Cerebellar cortex (tissue), 1 donor: ENCODE measurements at regions not wholly inside any gene's neighbourhood (a gene's known extent, or its start where the extent isn't known, plus 50 kb on each side); places are given as distances from the start of the nearest gene placed in this dataset.

Experiments used
- DNase-seq: peaks from one replicate; pipeline ENCODE4 v3.0.0-alpha.2; 2015; ENCODE audit warnings: low spot score

DNA sequence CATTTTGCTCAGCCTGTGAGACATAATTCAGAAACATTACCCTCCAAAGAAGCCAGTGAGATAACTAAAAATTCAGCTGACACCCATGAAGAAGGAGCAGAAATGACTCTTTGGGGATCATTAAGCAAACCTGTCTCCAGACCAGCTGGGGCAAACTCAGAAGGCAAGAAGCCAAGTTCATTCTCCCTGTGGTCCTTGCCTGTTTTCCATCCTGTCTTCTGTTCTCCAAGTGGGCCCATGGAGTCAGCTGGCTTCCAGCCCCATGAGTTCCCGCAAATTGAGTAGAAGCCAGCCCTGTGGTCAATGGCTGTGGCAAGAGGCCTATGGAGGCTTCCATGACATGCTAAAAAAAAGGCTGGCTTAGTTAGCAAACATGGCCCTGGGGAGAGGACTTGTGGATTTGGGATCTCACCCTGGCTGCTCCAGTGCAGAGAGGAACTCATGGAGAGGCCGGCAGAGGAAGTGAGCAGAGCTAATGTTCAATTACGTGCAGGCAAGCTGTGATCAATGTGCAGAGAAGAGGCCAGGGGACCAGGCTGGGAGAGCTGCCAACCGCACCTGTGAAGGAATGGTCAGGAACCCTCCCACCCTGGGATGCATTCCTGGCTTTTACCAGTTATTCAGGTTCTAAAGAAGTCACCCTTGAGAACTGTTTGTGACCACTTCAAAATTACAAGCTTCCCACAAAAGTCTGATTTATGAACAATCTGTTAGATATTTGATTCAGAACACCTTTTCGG, 229.1 kb downstream of the TSHZ3 start:
- DNase-seq = no peak

DNA sequence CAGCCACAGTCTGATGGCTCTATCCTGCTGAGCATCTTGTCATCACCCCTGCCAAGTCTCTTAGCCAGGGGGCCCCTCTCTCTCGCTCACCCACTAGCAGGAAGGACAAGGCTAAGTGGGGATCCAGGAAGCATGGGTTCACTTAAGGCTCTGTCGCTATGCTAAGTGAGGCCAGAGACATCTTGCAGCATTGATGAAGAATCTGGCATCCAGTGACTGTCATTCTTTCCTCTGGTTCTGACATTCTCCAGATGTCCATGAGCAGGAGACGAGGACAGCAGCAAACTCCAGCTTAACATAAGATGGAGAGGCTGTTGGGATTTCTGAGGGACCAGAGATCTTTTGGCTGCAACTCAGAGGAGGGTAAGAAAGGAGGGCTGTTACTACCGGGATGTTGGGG, 230.2 kb downstream of the TSHZ3 start:
- no peak for DNase-seq

- no peak for DNase-seq
Observed at GRCh38 chr19:31118287-31118955, 230.8 kb downstream of the TSHZ3 start.

DNA sequence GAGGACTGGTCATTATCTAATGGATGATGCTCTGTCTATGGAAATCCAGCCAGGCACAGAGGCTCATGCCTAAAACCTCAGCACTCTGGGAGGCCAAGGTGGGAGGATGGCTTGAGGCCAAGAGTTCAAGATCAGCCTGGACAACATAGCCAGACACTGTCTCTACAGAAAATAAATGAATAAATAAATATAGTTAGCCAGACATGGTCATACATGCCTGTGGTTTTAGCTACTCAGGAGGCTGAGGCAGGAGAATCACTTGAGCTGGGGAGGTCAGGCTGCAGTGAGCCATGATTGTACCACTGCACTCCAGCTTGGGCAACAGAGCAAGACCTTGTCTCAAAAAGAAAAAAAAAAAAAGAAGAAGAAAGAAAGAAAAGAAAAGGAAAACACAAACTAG, 234.7 kb downstream of the TSHZ3 start:
- DNase-seq = no peak

- DNase-seq = no peak
Observed at GRCh38 chr19:31113293-31113692, 235.9 kb downstream of the TSHZ3 start.

GRCh38 chr19:31112158-31112557, 237.1 kb downstream of the TSHZ3 start:
- no peak for DNase-seq

- DNase-seq = no peak
Observed at GRCh38 chr19:31111741-31112140, 237.5 kb downstream of the TSHZ3 start.

GRCh38 chr19:31110336-31110735, 238.9 kb downstream of the TSHZ3 start:
- DNase-seq = no peak

- DNase-seq = no peak
Observed at GRCh38 chr19:31109636-31110035, 239.6 kb downstream of the TSHZ3 start.

DNA sequence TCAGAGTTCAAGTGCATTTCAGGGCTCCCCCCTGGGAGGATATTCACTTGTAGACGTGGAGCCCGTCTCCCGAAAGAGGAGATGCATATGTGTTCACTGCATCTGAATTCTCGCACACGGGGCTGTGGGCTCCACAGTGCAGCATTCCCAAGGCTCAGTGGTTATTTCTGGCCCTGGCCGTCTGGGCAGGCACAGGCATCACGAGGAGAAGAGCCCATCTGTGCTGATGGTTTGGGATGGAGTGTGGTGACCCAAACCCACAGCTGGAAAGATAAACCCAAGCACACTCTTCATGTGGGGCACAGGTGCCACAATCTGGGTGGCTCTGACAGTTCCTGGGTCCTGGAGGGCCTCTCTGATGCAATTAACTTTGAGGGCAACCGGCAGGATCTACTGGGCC, 242.1 kb downstream of the TSHZ3 start:
- DNase-seq = no peak

DNA sequence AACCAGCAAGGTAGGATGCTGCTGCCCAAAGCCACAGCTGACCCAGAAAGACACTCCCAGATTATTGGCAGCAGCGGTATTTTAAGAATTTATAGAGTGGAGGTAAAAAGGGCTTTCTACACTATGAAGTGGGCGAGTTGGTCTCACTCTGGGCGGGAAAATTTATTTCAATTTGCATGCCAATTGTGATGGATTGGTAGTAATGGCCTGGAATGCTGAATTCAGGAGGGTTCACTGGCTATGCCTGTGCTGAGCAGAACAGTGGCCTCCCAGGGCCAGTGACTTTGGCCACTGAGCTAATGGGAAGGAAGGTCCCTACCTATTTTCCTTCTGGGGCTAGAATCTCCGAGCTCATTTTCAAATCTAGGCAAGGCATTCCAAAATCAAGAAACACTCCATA, 243.5 kb downstream of the TSHZ3 start:
- DNase-seq = no peak

DNA sequence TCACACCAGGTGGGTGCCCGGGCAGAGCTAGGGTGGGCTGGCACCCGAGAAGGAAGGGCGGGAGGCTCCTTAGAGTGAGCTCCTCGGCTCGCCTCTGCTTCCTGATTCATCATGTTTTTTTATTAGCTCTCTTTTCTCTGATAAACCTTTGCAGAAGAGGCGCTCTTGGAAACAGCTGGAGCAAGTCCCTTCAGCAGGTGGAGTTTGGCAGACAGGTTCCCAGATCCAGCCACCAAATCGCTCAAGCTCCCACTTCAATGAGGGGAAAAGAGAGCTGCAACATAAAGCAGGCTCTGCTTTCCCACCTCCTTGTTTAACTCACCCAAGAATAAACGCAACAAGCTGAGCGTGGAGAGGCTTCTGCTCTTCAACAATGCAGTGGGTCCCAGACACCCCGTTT, 244.8 kb downstream of the TSHZ3 start:
- no peak for DNase-seq

GRCh38 chr19:31103228-31103627, 246.0 kb downstream of the TSHZ3 start:
- no peak for DNase-seq

GRCh38 chr19:31102674-31103073, 246.6 kb downstream of the TSHZ3 start:
- no peak for DNase-seq

DNA sequence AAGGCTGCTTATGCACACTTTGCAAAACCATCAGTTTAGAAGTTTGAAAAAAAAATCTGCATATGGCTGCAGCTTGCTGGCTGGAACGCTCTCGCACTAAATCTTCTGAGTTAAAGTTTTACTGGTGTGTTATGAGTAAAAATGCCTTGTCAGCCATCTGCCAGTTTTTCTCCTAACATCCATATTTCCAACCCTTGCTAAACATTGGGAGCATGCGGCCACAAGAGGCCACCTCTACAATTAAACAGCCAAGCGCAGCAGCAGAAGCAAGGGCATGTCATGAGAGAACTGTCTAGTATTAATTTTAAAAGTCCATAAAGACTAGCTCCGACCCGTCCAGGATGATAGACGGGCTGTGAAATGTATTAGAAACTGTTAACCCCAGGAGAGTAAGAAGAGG, 248.3 kb downstream of the TSHZ3 start:
- DNase-seq = no peak

- no peak for DNase-seq
Observed at GRCh38 chr19:31100206-31100590, 249.0 kb downstream of the TSHZ3 start.

DNA sequence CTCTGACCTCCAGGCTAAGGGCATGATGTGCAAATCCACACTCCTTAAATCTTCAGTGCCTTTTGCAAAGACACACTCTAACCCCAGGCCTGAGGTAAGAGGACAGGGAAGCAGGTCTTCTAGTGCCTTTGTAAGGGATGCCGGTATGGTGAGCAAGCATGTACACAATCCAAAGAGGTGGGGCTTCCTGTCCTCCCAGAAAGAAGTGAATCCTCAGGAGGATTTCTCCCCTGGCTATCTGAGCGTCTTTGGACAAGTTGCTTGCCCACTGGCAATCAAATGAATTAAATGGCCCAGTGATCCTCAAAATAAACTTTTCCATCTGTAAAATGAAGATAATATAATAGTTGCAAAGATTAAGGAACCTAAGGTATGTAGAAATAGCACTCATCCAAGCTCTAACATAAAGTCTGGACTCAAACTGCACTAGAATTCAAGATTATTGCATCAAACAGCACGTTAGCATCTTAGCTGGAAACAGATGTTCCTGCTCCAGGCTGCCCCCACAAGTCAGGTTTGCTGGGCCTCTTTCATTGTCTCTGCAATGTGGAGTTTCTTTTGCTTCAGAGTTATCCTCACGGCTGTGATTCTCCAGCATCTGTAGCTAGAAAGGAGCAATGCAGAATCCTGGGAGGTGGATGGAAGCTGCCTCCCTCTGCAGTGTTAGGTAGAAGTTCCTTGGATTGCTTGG, 249.6 kb downstream of the TSHZ3 start:
- DNase-seq = no peak

DNA sequence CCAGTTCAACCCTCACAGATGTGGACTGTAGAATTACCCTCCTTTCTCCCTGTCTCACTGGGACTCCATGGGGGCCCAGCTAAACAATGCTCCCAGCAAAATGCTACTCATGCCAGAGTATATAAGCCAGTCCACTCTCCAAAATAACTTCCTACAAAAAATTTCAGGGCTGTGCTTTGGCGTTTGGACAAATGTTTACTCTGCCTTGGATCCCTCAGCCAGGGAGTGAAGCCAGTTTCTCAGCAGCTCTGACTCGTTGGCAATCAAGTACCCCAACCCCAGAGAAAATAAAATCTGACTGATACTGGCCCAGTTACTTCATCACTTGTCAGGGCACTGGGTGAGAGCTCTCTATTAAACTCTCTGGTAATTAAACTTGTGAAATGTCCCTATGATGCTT, 250.4 kb downstream of the TSHZ3 start:
- no peak for DNase-seq

DNA sequence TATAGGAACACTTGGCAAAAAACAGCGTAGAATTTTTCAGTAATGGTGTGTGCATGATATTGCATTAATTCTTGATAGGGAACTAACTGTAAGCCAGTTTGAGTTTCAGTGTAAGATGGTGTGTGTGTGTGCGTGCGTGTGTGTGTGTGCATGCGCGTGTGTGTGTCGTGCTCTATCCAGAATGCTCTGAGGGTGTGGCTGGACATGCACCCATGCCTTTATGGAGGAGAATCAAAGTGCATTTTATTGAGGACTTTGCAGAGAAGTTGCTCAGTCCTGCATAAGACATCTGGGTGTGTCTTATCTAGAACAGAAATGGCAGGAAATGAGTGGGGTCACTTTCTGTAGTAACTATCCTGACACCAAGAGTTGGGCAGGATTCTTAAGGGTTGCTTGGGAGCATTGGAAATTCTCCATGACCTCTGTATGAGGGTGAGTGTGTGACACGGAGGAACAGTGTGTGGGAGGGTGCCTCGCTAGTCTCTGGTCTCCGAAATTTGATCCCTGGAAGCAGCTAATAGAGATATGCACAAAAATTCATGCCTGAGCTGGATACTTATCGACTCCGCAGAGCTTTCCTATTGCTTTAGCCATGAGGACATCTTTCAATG, 252.2 kb downstream of the TSHZ3 start:
- no peak for DNase-seq

DNA sequence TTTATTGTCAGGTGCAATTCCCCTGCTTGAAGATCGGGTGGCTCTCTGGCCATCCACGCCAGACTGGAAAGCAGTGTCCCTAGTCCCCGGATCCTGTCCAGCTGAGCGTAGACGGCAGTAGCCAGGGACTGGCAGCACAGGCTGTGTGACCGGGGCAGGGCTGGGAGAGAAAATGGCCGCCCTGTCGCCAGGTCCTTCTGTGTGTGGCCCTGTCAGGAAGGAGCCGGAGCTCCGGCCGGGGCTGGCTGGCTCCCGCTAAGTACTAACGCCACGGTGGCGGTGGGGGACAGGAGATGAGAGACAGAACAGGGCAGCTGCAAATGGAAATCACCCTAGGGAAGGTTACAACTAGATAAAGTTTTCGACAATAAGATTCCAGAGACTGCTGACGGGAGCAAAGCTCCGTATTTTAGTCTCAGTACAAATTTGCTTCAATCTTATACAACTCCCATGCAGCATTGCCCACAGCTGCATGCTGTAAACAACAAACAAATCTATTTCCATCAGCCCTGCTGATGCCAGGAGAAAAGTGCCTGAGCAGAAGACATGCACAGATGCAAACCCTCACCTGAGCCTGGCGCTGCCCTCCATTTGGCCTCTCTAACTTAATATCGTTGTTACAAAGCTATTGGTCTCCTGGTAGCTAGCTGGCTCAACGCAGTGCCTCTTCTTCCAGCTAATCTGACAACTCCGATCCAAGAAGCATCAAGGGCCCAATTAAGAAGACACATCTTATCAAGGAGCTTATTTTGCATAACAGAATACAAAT, 253.0 kb downstream of the TSHZ3 start:
- DNase-seq = no peak

DNA sequence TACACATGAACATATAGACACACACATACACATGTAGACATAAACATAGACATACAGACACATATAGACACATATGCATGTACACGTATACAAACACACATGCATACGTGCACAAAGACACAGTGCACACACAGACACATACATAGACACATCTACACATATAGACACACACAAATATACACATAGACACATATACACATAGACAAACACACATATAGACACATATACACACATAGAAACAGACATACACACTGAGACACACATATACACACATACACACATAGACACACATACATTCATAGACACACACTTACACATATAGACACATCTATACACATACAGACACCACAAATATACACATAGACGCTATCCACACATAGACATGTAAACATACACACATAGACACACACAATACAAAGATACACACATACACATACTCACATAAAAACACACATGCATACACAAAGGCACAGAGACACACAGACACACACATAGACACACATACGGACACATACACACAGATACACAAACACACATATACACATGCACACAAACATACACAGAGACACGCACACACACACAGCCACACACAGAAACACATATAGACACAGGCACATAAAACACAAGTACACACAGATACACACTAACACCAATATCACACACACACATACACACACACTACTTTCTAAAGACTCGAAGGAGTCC, 254.0 kb downstream of the TSHZ3 start:
- no peak for DNase-seq

DNA sequence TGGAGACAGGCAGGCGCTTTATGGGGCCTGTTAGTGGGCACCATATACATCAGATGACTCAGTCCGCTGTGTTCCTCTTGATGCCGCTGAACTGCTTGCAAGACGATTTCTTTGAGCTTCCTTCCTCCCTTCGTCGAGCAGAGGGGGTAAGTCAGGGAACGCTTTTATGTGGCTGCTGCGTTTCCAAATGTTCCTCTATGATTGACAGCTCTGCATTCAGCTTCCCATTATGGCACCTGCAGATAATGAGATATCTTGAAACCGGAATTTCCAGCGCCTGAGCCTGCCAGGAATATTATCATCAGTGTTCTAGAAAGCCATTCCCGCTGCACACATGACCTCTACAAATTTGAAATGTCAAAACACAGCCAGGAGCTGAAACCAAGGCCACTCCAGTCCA, 257.0 kb downstream of the TSHZ3 start:
- no peak for DNase-seq
